CD8-positive, alpha-beta memory T cell (primary cell): ENCODE measurements at regions not wholly inside any gene's neighbourhood (a gene's known extent, or its start where the extent isn't known, plus 50 kb on each side); places are given as distances from the start of the nearest gene placed in this dataset.

Source experiments
- CTCF ChIA-PET: fragments of 350-600 bp; sonication (Branson Sonifier 250); formaldehyde crosslinking; loops from one replicate; lab custom pipeline; 2021; ENCODE audit warnings: antibody characterized with exemption; lab: Charles Lee
- POLR2A ChIA-PET: fragments of 350-600 bp; sonication (Branson Sonifier 250); formaldehyde crosslinking; loops from one replicate; lab custom pipeline; 2021; ENCODE audit warnings: antibody characterized with exemption; lab: Charles Lee
- DNase-seq, 5 donors: peaks; one replicate each; pipeline versions ENCODE4 v3.0.0 to v3.0.0-alpha.2; 2020 to 2022; ENCODE audit warnings: mixed read lengths in 1 of 5
- H3K27ac ChIP-seq: one replicate; pipeline ENCODE4 v1.7.0; 2013; ENCODE audit warnings: low read depth, mild to moderate bottlenecking, low read length, moderate library complexity
- H3K27me3 ChIP-seq: 2 replicates; pipeline ENCODE4 v1.7.0; 2013; ENCODE audit warnings: low read length, mild to moderate bottlenecking; ENCODE audit not compliant: insufficient read depth, poor library complexity, severe bottlenecking
- H3K36me3 ChIP-seq: 2 replicates; pipeline ENCODE4 v1.7.0; 2013; ENCODE audit warnings: mild to moderate bottlenecking, low read length, moderate library complexity; ENCODE audit not compliant: insufficient read depth
- H3K4me1 ChIP-seq: 2 replicates; pipeline ENCODE4 v1.7.0; 2013; ENCODE audit warnings: mild to moderate bottlenecking, low read length, moderate library complexity; ENCODE audit not compliant: insufficient read depth
- H3K4me3 ChIP-seq: 2 replicates; pipeline ENCODE4 v1.7.0; 2013; ENCODE audit warnings: mild to moderate bottlenecking, low read length
- H3K9me3 ChIP-seq: 2 replicates; pipeline ENCODE4 v1.7.0; 2013; ENCODE audit warnings: mild to moderate bottlenecking, low read length
- H3K27ac Mint-ChIP-seq, 8 donors: one replicate each; pipeline ENCODE4 v1.8.0; 2020 to 2021; ENCODE audit warnings: mixed read lengths in 8 of 8, mild to moderate bottlenecking in 6 of 8, inconsistent platforms in 3 of 8, moderate library complexity in 3 of 8
- H3K27me3 Mint-ChIP-seq, 2 donors: one replicate each; pipeline ENCODE4 v1.8.0; 2020 to 2021; ENCODE audit warnings: mixed read lengths in 2 of 2, mild to moderate bottlenecking in 1 of 2, moderate library complexity in 1 of 2
- H3K36me3 Mint-ChIP-seq, 3 donors: one replicate each; pipeline ENCODE4 v1.8.0; 2020 to 2021; ENCODE audit warnings: mixed read lengths in 3 of 3, inconsistent platforms in 1 of 3, mild to moderate bottlenecking in 1 of 3
- H3K4me1 Mint-ChIP-seq, 3 donors: one replicate each; pipeline ENCODE4 v1.8.0; 2020 to 2021; ENCODE audit warnings: mixed read lengths in 3 of 3, inconsistent platforms in 1 of 3, mild to moderate bottlenecking in 1 of 3
- H3K4me3 Mint-ChIP-seq, 7 donors: one replicate each; pipeline ENCODE4 v1.8.0; 2020 to 2021; ENCODE audit warnings: mixed read lengths in 7 of 7, mild to moderate bottlenecking in 6 of 7, moderate library complexity in 4 of 7, inconsistent platforms in 2 of 7
- H3K9me3 Mint-ChIP-seq, 5 donors: one replicate each; pipeline ENCODE4 v1.8.0; 2020 to 2022; ENCODE audit warnings: mixed read lengths in 5 of 5, mild to moderate bottlenecking in 3 of 5, moderate library complexity in 2 of 5, inconsistent platforms in 1 of 5

DNA sequence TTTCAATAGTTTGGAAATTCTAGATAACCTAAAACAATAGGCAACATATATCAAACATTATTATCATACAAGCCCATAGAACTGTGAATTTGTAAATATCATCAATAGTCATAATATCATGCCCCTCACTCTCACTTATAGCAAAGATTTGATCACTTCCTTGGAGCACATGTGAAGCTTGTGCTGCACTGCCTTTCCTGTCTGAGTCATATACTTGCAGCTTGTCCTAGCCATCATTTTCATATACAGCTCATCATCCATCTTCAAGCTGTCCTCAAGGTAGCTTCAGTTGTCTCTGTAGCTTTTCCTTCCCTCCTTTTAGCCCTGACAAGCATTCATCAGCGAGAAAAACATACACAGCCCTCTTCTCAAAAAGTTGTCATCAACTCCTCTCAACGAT is 746.5 kb upstream of the FOXG1 start:
- Histone ChIP-seq H3K9me3 (no peaks in the 10 kb centered on the region), H3K36me3 (no peaks in the 10 kb centered on the region), H3K4me3 (no peak overlapping the region), H3K27ac (no peak overlapping the region), H3K27me3 (no peaks in the 10 kb centered on the region), H3K4me1 (no peaks in the 10 kb centered on the region)
- POLR2A ChIA-PET, result no interaction called here
- CTCF ChIA-PET, result no interaction called here
- Mint-ChIP-seq H3K36me3 (no peaks in the 10 kb centered on the region), H3K27me3 (no peaks in the 10 kb centered on the region), H3K9me3 (peaks cover 13 to 36% (median 20%) of the 10 kb centered on the region in 5 donors), H3K4me3 (no peak overlapping the region), H3K27ac (no peak overlapping the region), H3K4me1 (no peaks in the 10 kb centered on the region)
- no peak for DNase-seq

DNA sequence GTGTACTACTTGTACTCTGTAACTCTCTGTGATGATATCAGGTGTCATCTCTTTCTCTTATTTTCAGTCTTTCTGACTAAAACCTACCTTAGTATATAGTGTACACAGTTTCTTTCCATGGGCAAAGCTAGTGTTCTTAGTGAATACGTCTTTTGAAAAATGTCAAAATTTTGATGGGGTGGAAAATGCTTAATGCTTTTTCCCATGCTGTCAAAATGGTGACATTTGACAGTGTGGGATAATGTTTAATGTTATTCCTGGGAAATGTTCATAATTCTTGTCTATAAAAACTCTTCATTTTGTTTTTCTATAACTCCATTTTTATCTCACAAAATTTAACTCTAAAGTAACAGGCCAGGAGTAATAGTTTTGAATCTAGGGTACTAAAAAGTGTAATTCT is 742.7 kb upstream of the FOXG1 start:
- H3K9me3 ChIP-seq, result no peaks in the 10 kb centered on the region
- POLR2A ChIA-PET, result no interaction called here
- no peak overlapping the region for H3K4me3 ChIP-seq
- H3K27me3 Mint-ChIP-seq, result no peaks in the 10 kb centered on the region
- H3K27ac Mint-ChIP-seq, result no peak overlapping the region
- peaks cover 15 to 34% (median 21%) of the 10 kb centered on the region in 5 donors for H3K9me3 Mint-ChIP-seq
- H3K36me3 Mint-ChIP-seq, result no peaks in the 10 kb centered on the region
- no peak overlapping the region for H3K27ac ChIP-seq
- H3K4me1 Mint-ChIP-seq, result no peaks in the 10 kb centered on the region
- no peak for DNase-seq
- no peaks in the 10 kb centered on the region for H3K27me3 ChIP-seq
- no peaks in the 10 kb centered on the region for H3K4me1 ChIP-seq
- no peak overlapping the region for H3K4me3 Mint-ChIP-seq
- CTCF ChIA-PET, result no interaction called here
- H3K36me3 ChIP-seq, result no peaks in the 10 kb centered on the region

DNA sequence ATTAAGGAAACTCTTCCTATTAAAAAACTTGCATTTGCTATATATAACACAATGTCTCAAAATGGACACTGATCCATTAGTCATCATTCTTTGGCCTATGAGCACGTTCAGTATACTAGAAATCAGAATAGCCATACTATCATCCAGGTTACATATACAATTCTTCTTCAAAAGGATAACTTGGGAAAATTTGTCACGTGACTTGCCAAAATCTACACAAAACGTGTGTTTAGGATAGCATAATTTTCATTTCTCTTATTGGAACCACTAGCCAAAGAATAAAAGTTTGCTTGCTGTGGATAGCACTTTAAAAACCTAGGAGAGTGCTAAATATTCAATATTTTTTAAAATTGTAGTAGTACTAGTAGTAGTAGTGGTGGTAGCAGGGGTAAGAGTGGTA is 714.3 kb upstream of the FOXG1 start:
- no peaks in the 10 kb centered on the region for H3K36me3 ChIP-seq
- H3K27ac ChIP-seq, result no peak overlapping the region
- CTCF ChIA-PET, result no interaction called here
- peaks cover 6 to 37% (median 20%) of the 10 kb centered on the region in 5 donors for H3K9me3 Mint-ChIP-seq
- POLR2A ChIA-PET, result no interaction called here
- no peaks in the 10 kb centered on the region for H3K36me3 Mint-ChIP-seq
- H3K4me3 ChIP-seq, result no peak overlapping the region
- no peak overlapping the region for H3K27ac Mint-ChIP-seq
- H3K27me3 ChIP-seq, result no peaks in the 10 kb centered on the region
- H3K9me3 ChIP-seq, result no peaks in the 10 kb centered on the region
- no peaks in the 10 kb centered on the region for H3K4me1 Mint-ChIP-seq
- no peak for DNase-seq
- H3K27me3 Mint-ChIP-seq, result no peaks in the 10 kb centered on the region
- no peak overlapping the region for H3K4me3 Mint-ChIP-seq
- no peaks in the 10 kb centered on the region for H3K4me1 ChIP-seq

GRCh38 chr14:28055008-28055407 is 711.6 kb upstream of the FOXG1 start:
- H3K27me3 Mint-ChIP-seq, result no peaks in the 10 kb centered on the region
- H3K9me3 Mint-ChIP-seq, result peaks cover 3 to 47% (median 31%) of the 10 kb centered on the region in 5 donors
- H3K27ac ChIP-seq, result no peak overlapping the region
- H3K4me3 ChIP-seq, result no peak overlapping the region
- H3K27me3 ChIP-seq, result no peaks in the 10 kb centered on the region
- ChIA-PET CTCF (no interaction called here), POLR2A (no interaction called here)
- H3K27ac Mint-ChIP-seq, result no peak overlapping the region
- no peaks in the 10 kb centered on the region for H3K36me3 ChIP-seq
- H3K4me1 Mint-ChIP-seq, result no peaks in the 10 kb centered on the region
- no peaks in the 10 kb centered on the region for H3K4me1 ChIP-seq
- H3K4me3 Mint-ChIP-seq, result no peak overlapping the region
- H3K9me3 ChIP-seq, result no peaks in the 10 kb centered on the region
- DNase-seq, result no peak
- H3K36me3 Mint-ChIP-seq, result no peaks in the 10 kb centered on the region

- Histone ChIP-seq H3K27me3 (no peaks in the 10 kb centered on the region), H3K27ac (no peak overlapping the region), H3K36me3 (no peaks in the 10 kb centered on the region), H3K4me3 (no peak overlapping the region), H3K9me3 (no peaks in the 10 kb centered on the region), H3K4me1 (no peaks in the 10 kb centered on the region)
- Mint-ChIP-seq H3K4me1 (no peaks in the 10 kb centered on the region), H3K27me3 (no peaks in the 10 kb centered on the region), H3K9me3 (peaks cover 5 to 48% (median 30%) of the 10 kb centered on the region in 5 donors), H3K36me3 (peaks cover 0 to 2% (median 0%) of the 10 kb centered on the region in 3 donors), H3K4me3 (peak overlapping the region in 2 of 7 donors; percentile 36 to 59), H3K27ac (no peak overlapping the region)
- DNase-seq, result no peak
- ChIA-PET CTCF (no interaction called here), POLR2A (no interaction called here)
These were observed 709.0 kb upstream of the FOXG1 start for GRCh38 chr14:28057359-28058296.

- Histone ChIP-seq H3K4me1 (no peaks in the 10 kb centered on the region), H3K36me3 (no peaks in the 10 kb centered on the region), H3K27ac (no peak overlapping the region), H3K27me3 (no peaks in the 10 kb centered on the region), H3K9me3 (no peaks in the 10 kb centered on the region), H3K4me3 (no peak overlapping the region)
- POLR2A ChIA-PET, result no interaction called here
- Mint-ChIP-seq H3K27me3 (no peaks in the 10 kb centered on the region), H3K9me3 (peaks cover 5 to 49% (median 32%) of the 10 kb centered on the region in 5 donors), H3K4me1 (no peaks in the 10 kb centered on the region), H3K27ac (no peak overlapping the region), H3K36me3 (peaks cover 0 to 2% (median 0%) of the 10 kb centered on the region in 3 donors), H3K4me3 (no peak overlapping the region)
- DNase-seq, result no peak
- CTCF ChIA-PET, result no interaction called here
These were observed 707.3 kb upstream of the FOXG1 start for GRCh38 chr14:28059254-28059653.

DNA sequence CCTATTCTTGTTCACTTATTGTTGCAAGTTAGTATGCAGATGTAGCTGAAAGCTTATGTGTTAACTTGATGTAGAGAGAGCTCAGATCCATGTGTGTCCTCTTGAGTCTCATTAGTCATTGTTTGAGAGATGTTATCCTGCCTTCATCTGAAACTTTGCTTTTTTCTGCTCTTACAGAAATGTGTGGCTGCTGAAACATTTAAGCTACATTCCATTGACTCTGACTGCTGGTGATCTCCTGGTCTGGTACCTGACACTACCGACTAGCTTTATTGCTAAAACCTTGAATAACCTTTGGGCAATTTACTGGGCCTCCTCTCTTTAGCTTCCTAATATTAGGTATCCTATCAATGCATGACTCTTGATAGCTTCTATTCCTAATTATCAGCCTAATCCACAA is 705.6 kb upstream of the FOXG1 start:
- Mint-ChIP-seq H3K4me3 (no peak overlapping the region), H3K4me1 (no peaks in the 10 kb centered on the region), H3K27me3 (no peaks in the 10 kb centered on the region), H3K27ac (no peak overlapping the region), H3K9me3 (peaks cover 4 to 44% (median 30%) of the 10 kb centered on the region in 5 donors), H3K36me3 (peaks cover 0 to 2% (median 0%) of the 10 kb centered on the region in 3 donors)
- no peak overlapping the region for H3K27ac ChIP-seq
- ChIA-PET CTCF (no interaction called here), POLR2A (no interaction called here)
- H3K9me3 ChIP-seq, result no peaks in the 10 kb centered on the region
- no peaks in the 10 kb centered on the region for H3K36me3 ChIP-seq
- no peaks in the 10 kb centered on the region for H3K4me1 ChIP-seq
- H3K27me3 ChIP-seq, result no peaks in the 10 kb centered on the region
- DNase-seq, result no peak
- H3K4me3 ChIP-seq, result no peak overlapping the region

DNA sequence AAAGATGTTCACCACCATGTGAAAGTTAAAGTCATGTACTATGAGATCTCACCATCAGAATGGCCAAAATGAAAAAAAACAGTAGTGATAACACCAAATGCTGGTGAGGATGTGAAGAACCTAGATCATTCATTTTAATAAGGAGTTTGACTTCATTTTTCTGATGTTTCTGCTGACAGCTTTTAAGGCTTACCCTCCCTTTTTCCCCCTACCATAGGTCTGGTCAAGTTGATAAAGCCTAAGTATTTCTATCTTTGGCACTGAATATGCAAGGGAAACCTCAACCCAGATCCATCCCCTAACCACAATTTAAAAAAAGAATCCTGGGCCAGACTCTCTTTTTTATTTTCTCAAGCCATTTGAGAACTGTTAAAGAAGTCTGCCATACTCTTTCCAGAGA is 689.6 kb upstream of the FOXG1 start:
- CTCF ChIA-PET, result no interaction called here
- Histone ChIP-seq H3K4me3 (no peak overlapping the region), H3K27me3 (no peaks in the 10 kb centered on the region), H3K36me3 (no peaks in the 10 kb centered on the region), H3K9me3 (no peaks in the 10 kb centered on the region), H3K27ac (no peak overlapping the region), H3K4me1 (no peaks in the 10 kb centered on the region)
- DNase-seq, result no peak
- POLR2A ChIA-PET, result no interaction called here
- peaks cover 10 to 36% (median 16%) of the 10 kb centered on the region in 5 donors for H3K9me3 Mint-ChIP-seq
- H3K4me1 Mint-ChIP-seq, result no peaks in the 10 kb centered on the region
- H3K36me3 Mint-ChIP-seq, result no peaks in the 10 kb centered on the region
- no peak overlapping the region for H3K27ac Mint-ChIP-seq
- H3K27me3 Mint-ChIP-seq, result no peaks in the 10 kb centered on the region
- H3K4me3 Mint-ChIP-seq, result no peak overlapping the region
